ENCODE measurements at regions not wholly inside any gene's neighbourhood (a gene's known extent, or its start where the extent isn't known, plus 50 kb on each side); places are given as distances from the start of the nearest gene placed in this dataset.

DNA sequence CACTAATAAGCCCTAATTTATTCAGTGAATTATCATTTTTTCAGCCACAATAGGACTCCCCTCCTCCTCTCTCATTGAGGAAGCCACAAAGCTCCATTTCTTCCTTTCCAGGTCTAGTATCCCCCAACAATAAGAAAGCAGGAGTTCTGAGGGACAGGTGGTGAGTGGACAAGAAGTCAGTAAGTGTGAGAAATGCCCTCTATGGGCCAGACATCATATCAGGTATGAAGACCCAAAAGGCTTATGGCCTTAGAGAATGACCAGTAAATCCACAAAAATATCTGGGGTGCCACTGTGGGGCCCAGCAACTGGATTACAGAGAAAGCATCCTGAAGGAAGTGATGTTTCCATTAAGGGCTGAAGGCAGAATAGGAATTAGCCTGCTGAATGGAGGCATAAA, 175.7 kb downstream of the TRIM33 start:
- no peaks in the 10 kb centered on the region for H3K36me3 ChIP-seq (ENCODE audit: insufficient read depth, low read length)
- no peaks in the 10 kb centered on the region for H3K9me3 ChIP-seq (ENCODE audit: low read length)
- H3K79me2 ChIP-seq (replicated peaks; ENCODE audit: insufficient read depth, low read length), result no peaks in the 10 kb centered on the region
- H3K9me2 ChIP-seq (ENCODE audit: insufficient read depth, low read length), result no peaks in the 10 kb centered on the region
- H3K27ac ChIP-seq (ENCODE audit: low read length), result no peak overlapping the region
- no peak overlapping the region for H3K9ac ChIP-seq (ENCODE audit: low read length)
- no peaks in the 10 kb centered on the region for H3F3A ChIP-seq (ENCODE audit: insufficient read depth, low read length, poor library complexity, severe bottlenecking)
- no peak overlapping the region for H2AFZ ChIP-seq (ENCODE audit: low read depth, low read length)
- H4K20me1 ChIP-seq (ENCODE audit: insufficient read depth), result no peaks in the 10 kb centered on the region
- TF ChIP-seq, protein P1, sequence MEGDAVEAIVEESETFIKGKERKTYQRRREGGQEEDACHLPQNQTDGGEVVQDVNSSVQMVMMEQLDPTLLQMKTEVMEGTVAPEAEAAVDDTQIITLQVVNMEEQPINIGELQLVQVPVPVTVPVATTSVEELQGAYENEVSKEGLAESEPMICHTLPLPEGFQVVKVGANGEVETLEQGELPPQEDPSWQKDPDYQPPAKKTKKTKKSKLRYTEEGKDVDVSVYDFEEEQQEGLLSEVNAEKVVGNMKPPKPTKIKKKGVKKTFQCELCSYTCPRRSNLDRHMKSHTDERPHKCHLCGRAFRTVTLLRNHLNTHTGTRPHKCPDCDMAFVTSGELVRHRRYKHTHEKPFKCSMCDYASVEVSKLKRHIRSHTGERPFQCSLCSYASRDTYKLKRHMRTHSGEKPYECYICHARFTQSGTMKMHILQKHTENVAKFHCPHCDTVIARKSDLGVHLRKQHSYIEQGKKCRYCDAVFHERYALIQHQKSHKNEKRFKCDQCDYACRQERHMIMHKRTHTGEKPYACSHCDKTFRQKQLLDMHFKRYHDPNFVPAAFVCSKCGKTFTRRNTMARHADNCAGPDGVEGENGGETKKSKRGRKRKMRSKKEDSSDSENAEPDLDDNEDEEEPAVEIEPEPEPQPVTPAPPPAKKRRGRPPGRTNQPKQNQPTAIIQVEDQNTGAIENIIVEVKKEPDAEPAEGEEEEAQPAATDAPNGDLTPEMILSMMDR (IDR thresholded peaks at IDR 0.05; ENCODE audit: poor library complexity, severe bottlenecking), result no peak
- TF ChIP-seq EP300 (conservative IDR thresholded peaks at IDR 0.05; ENCODE audit: poor library complexity, severe bottlenecking), result no peak
- no peak for TF ChIP-seq REST (IDR thresholded peaks at IDR 0.05; ENCODE audit: borderline replicate concordance)
- TF ChIP-seq MXI1 (conservative IDR thresholded peaks at IDR 0.05; ENCODE audit: poor library complexity, severe bottlenecking), result no peak
- no peak for TF ChIP-seq SMC3 (conservative IDR thresholded peaks at IDR 0.05; ENCODE audit: poor library complexity)
- no peak for TF ChIP-seq POLR2AphosphoS5 (IDR thresholded peaks at IDR 0.05)
- no peak for TF ChIP-seq TAF1 (IDR thresholded peaks at IDR 0.05; ENCODE audit: low read depth)
- TF ChIP-seq RAD21 (conservative IDR thresholded peaks at IDR 0.05), result no peak
- TF ChIP-seq EZH2 (IDR thresholded peaks at IDR 0.05; ENCODE audit: borderline replicate concordance, insufficient read depth, low read length, poor library complexity, severe bottlenecking), result no peak
- no peak overlapping the region for H3K4me3 ChIP-seq (ENCODE audit: low read length)
- no peak overlapping the region for H3K4me2 ChIP-seq (ENCODE audit: low read length)
- no peaks in the 10 kb centered on the region for H3K27me3 ChIP-seq (ENCODE audit: insufficient read depth, low read depth, low read length)

DNA sequence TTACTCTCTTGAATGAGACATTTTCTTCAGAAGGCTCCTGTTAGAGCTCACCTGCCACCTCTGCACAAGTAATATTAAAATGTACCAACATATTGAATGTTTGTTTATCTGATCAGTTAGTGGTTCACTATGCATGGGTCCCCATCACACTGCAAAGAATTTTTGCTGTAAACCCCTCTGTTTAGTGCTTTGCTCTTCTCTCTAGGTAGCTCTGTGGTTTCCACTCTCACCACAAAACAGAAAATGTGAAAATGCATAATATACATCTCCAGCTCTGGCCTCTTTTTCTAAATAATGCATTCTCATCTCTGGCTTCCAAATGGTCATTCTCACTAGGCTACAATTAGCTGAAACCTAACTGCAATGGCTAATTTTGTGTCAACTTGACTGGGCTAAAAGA, 176.7 kb downstream of the TRIM33 start:
- no peak overlapping the region for H3K4me3 ChIP-seq (ENCODE audit: low read length)

More for the DNA sequence above, 176.7 kb downstream of the TRIM33 start:
- H3K9me2 ChIP-seq (ENCODE audit: insufficient read depth, low read length), result no peaks in the 10 kb centered on the region
- H3K9ac ChIP-seq (ENCODE audit: low read length), result no peak overlapping the region
- TF ChIP-seq RAD21 (conservative IDR thresholded peaks at IDR 0.05) (no peak), EZH2 (IDR thresholded peaks at IDR 0.05; ENCODE audit: borderline replicate concordance, insufficient read depth, low read length, poor library complexity, severe bottlenecking) (no peak), TAF1 (IDR thresholded peaks at IDR 0.05; ENCODE audit: low read depth) (no peak), REST (IDR thresholded peaks at IDR 0.05; ENCODE audit: borderline replicate concordance) (no peak), EP300 (conservative IDR thresholded peaks at IDR 0.05; ENCODE audit: poor library complexity, severe bottlenecking) (no peak), SMC3 (conservative IDR thresholded peaks at IDR 0.05; ENCODE audit: poor library complexity) (no peak), POLR2AphosphoS5 (IDR thresholded peaks at IDR 0.05) (no peak), MXI1 (conservative IDR thresholded peaks at IDR 0.05; ENCODE audit: poor library complexity, severe bottlenecking) (no peak)
- TF ChIP-seq, protein P1 (IDR thresholded peaks at IDR 0.05; ENCODE audit: poor library complexity, severe bottlenecking), result no peak
- H3K27ac ChIP-seq (ENCODE audit: low read length), result no peak overlapping the region
- no peak overlapping the region for H2AFZ ChIP-seq (ENCODE audit: low read depth, low read length)
- no peaks in the 10 kb centered on the region for H3F3A ChIP-seq (ENCODE audit: insufficient read depth, low read length, poor library complexity, severe bottlenecking)
- no peaks in the 10 kb centered on the region for H3K9me3 ChIP-seq (ENCODE audit: low read length)
- H4K20me1 ChIP-seq (ENCODE audit: insufficient read depth), result no peaks in the 10 kb centered on the region
- H3K79me2 ChIP-seq (replicated peaks; ENCODE audit: insufficient read depth, low read length), result no peaks in the 10 kb centered on the region
- no peaks in the 10 kb centered on the region for H3K36me3 ChIP-seq (ENCODE audit: insufficient read depth, low read length)
- H3K4me2 ChIP-seq (ENCODE audit: low read length), result no peak overlapping the region
- no peaks in the 10 kb centered on the region for H3K27me3 ChIP-seq (ENCODE audit: insufficient read depth, low read depth, low read length)
